Ishikawa (cell line): ENCODE measurements at regions not wholly inside any gene's neighbourhood (a gene's known extent, or its start where the extent isn't known, plus 50 kb on each side); places are given as distances from the start of the nearest gene placed in this dataset.

Source experiments
- CEBPB ChIP-seq: IDR thresholded peaks from 2 replicates; pipeline ENCODE4 v1.6.1; 2012
- CREB1 ChIP-seq: IDR thresholded peaks from 2 replicates; pipeline ENCODE4 v1.6.1; 2012; ENCODE audit warnings: low read depth
- EGR1 ChIP-seq: IDR thresholded peaks from 2 replicates; pipeline ENCODE4 v1.6.1; 2012
- EP300 ChIP-seq: IDR thresholded peaks from 2 replicates; pipeline ENCODE4 v1.6.1; 2012; ENCODE audit warnings: borderline replicate concordance
- FOXM1 ChIP-seq: IDR thresholded peaks from 2 replicates; pipeline ENCODE4 v1.6.1; 2012; ENCODE audit warnings: low read depth, borderline replicate concordance
- MAX ChIP-seq: IDR thresholded peaks from 2 replicates; pipeline ENCODE4 v1.6.1; 2012
- NFIC ChIP-seq: IDR thresholded peaks from 2 replicates; pipeline ENCODE4 v1.6.1; 2012
- RAD21 ChIP-seq: IDR thresholded peaks from 2 replicates; pipeline ENCODE4 v1.6.1; 2012; ENCODE audit warnings: low read depth
- REST ChIP-seq: IDR thresholded peaks from 2 replicates; pipeline ENCODE4 v1.6.1; 2012; ENCODE audit warnings: low read depth, mild to moderate bottlenecking
- TAF1 ChIP-seq: IDR thresholded peaks from 2 replicates; pipeline ENCODE4 v1.6.1; 2012; ENCODE audit warnings: low read depth, mild to moderate bottlenecking
- TCF12 ChIP-seq: IDR thresholded peaks from 2 replicates; pipeline ENCODE4 v1.6.1; 2012; ENCODE audit warnings: low read depth
- TEAD4 ChIP-seq: IDR thresholded peaks from 2 replicates; pipeline ENCODE4 v1.6.1; 2012
- USF1 ChIP-seq: IDR thresholded peaks from 2 replicates; pipeline ENCODE4 v1.6.1; 2012
- YY1 ChIP-seq: IDR thresholded peaks from 2 replicates; pipeline ENCODE4 v1.6.1; 2012; ENCODE audit warnings: low read depth
- ZBTB7A ChIP-seq: IDR thresholded peaks from 2 replicates; pipeline ENCODE4 v1.6.1; 2012; ENCODE audit warnings: low read depth

- no peak for TF ChIP-seq TEAD4
- TF ChIP-seq YY1: no peak
- TF ChIP-seq ZBTB7A: no peak
- no peak for TF ChIP-seq CEBPB
- TF ChIP-seq TAF1: no peak
- no peak for TF ChIP-seq RAD21
- TF ChIP-seq EGR1: no peak
- no peak for TF ChIP-seq REST
- TF ChIP-seq USF1: no peak
- TF ChIP-seq MAX: no peak
- TF ChIP-seq NFIC: no peak
- no peak for TF ChIP-seq TCF12
- no peak for TF ChIP-seq EP300
- no peak for TF ChIP-seq FOXM1
- no peak for TF ChIP-seq CREB1
Observed at GRCh38 chr2:133829450-133830020, 261.3 kb upstream of the NCKAP5 start.

- TF ChIP-seq YY1 (no peak), CREB1 (no peak), RAD21 (no peak), MAX (no peak), USF1 (no peak), ZBTB7A (no peak), FOXM1 (no peak), REST (no peak), TAF1 (no peak), EGR1 (no peak), TEAD4 (no peak), TCF12 (no peak), EP300 (no peak), NFIC (no peak), CEBPB (no peak)
Observed at GRCh38 chr2:133833746-133834145, 265.5 kb upstream of the NCKAP5 start.

GRCh38 chr2:133835821-133836619 lies 267.8 kb upstream of the NCKAP5 start:
- TF ChIP-seq CREB1 (no peak), FOXM1 (no peak), NFIC (no peak), YY1 (no peak), TCF12 (no peak), ZBTB7A (no peak), CEBPB (no peak), EGR1 (no peak), MAX (no peak), TAF1 (no peak)

GRCh38 chr2:133836691-133837345 lies 268.6 kb upstream of the NCKAP5 start:
- no peak for TF ChIP-seq TAF1
- no peak for TF ChIP-seq FOXM1
- TF ChIP-seq MAX: no peak
- no peak for TF ChIP-seq RAD21
- TF ChIP-seq CREB1: no peak
- no peak for TF ChIP-seq YY1
- TF ChIP-seq TEAD4: no peak
- TF ChIP-seq NFIC: no peak
- TF ChIP-seq EP300: no peak
- TF ChIP-seq TCF12: no peak
- TF ChIP-seq REST: no peak
- TF ChIP-seq USF1: no peak
- no peak for TF ChIP-seq ZBTB7A
- TF ChIP-seq EGR1: no peak
- TF ChIP-seq CEBPB: no peak
